ENCODE measurements at regions not wholly inside any gene's neighbourhood (a gene's known extent, or its start where the extent isn't known, plus 50 kb on each side); places are given as distances from the start of the nearest gene placed in this dataset.

DNA sequence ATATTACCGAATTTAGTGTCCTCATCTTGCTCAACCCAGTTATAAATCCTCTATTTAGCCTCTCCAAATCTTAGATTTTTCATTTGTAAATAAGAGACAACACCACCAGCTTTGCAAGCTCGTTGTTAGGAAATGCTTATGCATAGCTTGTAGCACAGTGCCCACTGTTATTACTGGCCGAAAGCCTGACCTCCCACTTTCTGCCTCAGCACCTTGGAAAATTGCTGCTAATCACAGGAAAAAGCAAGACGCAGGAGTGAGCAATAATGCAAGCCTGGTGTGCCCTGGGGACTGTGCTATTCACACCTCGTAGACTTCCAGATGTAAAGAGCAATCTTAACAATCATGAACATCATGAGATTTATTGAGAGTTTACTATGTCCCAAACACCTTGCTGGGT, 124.2 kb upstream of the ARL4C start:
- Histone ChIP-seq H3K36me3 (no peaks in the 10 kb centered on the region), H3K27ac (no peak overlapping the region), H3K4me1 (no peaks in the 10 kb centered on the region), H3K4me3 (no peak overlapping the region), H3K9me3 (no peaks in the 10 kb centered on the region), H3K27me3 (no peaks in the 10 kb centered on the region)
- ATAC-seq (ENCODE audit: low FRiP score in 2 of 2) (no peak), DNase-seq (no peak)
- WGBS, 2 donors, result 89 to 92% methylated on average over 5 of the region's 5 CpGs
- TF ChIP-seq, protein P1, sequence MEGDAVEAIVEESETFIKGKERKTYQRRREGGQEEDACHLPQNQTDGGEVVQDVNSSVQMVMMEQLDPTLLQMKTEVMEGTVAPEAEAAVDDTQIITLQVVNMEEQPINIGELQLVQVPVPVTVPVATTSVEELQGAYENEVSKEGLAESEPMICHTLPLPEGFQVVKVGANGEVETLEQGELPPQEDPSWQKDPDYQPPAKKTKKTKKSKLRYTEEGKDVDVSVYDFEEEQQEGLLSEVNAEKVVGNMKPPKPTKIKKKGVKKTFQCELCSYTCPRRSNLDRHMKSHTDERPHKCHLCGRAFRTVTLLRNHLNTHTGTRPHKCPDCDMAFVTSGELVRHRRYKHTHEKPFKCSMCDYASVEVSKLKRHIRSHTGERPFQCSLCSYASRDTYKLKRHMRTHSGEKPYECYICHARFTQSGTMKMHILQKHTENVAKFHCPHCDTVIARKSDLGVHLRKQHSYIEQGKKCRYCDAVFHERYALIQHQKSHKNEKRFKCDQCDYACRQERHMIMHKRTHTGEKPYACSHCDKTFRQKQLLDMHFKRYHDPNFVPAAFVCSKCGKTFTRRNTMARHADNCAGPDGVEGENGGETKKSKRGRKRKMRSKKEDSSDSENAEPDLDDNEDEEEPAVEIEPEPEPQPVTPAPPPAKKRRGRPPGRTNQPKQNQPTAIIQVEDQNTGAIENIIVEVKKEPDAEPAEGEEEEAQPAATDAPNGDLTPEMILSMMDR (IDR thresholded peaks at IDR 0.05), result no peak
- TF ChIP-seq POLR2AphosphoS5 (IDR thresholded peaks at IDR 0.05), result no peak
- no peak for TF ChIP-seq POLR2A (IDR thresholded peaks at IDR 0.05)
- TF ChIP-seq EP300 (IDR thresholded peaks at IDR 0.05), result no peak

DNA sequence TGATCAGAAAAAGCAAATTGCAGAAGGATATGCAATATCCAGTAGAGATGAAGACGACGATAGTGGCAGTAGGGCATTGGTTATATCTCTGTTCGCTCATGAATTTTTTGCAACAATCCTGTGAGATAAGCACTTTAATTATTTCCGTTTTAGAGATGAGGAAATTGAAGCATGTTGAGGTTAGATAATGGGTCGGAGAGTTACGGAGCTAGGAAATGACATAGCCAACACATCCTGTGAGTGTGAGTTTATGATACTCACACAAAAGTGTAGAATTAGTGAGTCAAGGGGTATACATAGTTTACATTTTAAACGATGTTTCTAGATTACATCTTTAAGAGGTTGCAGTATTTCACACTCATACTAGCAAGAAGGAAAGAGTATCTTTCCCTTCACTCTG, 123.1 kb upstream of the ARL4C start:
- Histone ChIP-seq H3K4me3 (no peak overlapping the region), H3K36me3 (no peaks in the 10 kb centered on the region), H3K4me1 (no peaks in the 10 kb centered on the region), H3K27ac (no peak overlapping the region), H3K9me3 (no peaks in the 10 kb centered on the region), H3K27me3 (no peaks in the 10 kb centered on the region)
- 30 to 34% methylated on average over 7 of the region's 7 CpGs for WGBS, 2 donors
- ATAC-seq (ENCODE audit: low FRiP score in 2 of 2) (no peak), DNase-seq (no peak)
- no peak for TF ChIP-seq EP300 (IDR thresholded peaks at IDR 0.05)
- TF ChIP-seq, protein P1 (IDR thresholded peaks at IDR 0.05), result no peak
- no peak for TF ChIP-seq POLR2AphosphoS5 (IDR thresholded peaks at IDR 0.05)
- no peak for TF ChIP-seq POLR2A (IDR thresholded peaks at IDR 0.05)

DNA sequence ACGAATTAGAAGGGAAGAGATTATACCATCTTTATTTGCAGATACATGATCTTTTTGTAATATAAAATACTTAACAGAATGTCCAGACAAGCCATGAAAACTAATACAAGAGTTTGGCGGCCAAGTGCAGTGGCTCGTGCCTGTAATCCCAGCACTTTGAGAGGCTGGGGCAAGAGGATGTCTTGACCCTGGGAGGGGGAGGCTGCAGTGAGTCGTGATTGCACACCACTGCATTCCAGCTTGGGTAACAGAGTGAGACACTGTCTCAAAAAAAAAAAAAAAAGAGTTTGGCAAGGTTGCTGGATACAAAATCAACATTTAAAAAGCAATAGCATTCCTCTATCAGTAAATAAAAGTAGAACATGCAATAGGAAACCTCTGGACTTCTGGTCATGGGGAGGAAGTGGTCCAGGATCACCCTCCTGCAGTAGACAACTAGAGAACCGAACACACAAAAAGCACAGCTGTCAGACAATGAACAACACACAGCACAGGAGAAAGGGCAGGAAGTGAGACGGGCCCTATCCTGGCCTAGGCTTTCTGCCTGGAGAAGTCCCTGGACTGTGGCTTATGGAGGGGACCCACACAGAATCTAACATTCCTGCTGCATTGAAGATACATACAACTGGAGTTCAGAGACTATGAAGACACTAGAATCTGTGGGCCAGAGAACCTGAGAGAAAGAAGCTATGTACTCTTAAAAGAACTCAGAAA, 118.9 kb upstream of the ARL4C start:
- TF ChIP-seq POLR2A (IDR thresholded peaks at IDR 0.05), result no peak
- TF ChIP-seq POLR2AphosphoS5 (IDR thresholded peaks at IDR 0.05), result no peak
- TF ChIP-seq EP300 (IDR thresholded peaks at IDR 0.05), result no peak
- H3K36me3 ChIP-seq, result no peaks in the 10 kb centered on the region
- no peaks in the 10 kb centered on the region for H3K27me3 ChIP-seq
- no peak for DNase-seq
- WGBS, 2 donors, result 65 to 69% methylated on average over 6 of the region's 6 CpGs
- no peaks in the 10 kb centered on the region for H3K4me1 ChIP-seq
- no peak overlapping the region for H3K4me3 ChIP-seq
- no peak overlapping the region for H3K27ac ChIP-seq
- no peaks in the 10 kb centered on the region for H3K9me3 ChIP-seq
- ATAC-seq (ENCODE audit: low FRiP score in 2 of 2), result no peak

DNA sequence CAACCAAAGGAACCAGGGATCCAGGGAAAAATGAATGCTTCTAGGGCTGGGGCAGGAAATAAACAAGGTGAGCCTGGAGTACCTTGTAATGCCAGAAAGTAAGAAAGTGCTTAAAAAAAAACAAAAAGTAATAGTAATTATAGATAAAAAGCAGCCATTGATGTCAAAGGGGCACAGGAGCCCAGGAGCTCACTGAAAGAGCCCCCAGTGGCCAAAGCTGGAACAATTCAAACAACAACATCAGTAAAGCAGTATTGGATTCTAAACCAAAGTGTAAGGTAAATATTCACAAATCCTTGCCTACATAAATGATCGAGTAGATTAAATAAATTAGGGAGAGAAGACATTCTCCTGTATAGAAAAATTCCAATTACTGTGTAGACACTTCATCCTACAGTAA, 114.3 kb upstream of the ARL4C start:
- H3K9me3 ChIP-seq, result no peaks in the 10 kb centered on the region
- 61 to 69% methylated on average over 1 of the region's 1 CpG for WGBS, 2 donors
- ATAC-seq (ENCODE audit: low FRiP score in 2 of 2), result no peak

DNA sequence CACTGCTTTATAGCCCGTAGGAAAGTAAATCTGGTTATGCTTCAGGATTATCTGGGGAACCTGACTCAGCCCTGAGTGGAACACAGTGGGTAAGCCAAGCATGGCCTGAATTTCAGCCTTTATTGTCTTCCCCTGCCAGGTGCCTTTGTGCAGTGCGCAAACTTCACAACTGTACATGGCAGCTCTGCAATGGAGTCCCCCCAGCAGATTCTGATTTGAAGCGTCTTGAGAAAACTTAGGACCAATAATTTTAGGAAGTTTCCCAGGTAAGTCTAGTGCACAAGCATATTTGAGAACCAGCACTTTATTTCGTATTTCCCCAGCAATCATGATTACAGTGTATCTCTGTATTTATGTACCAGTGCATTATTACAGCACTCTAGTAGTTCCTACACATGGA, 112.1 kb upstream of the ARL4C start:
- no peak for DNase-seq

More for the DNA sequence above, 114.3 kb upstream of the ARL4C start:
- Histone ChIP-seq H3K27me3 (no peaks in the 10 kb centered on the region), H3K27ac (no peak overlapping the region), H3K4me1 (no peaks in the 10 kb centered on the region), H3K4me3 (no peak overlapping the region), H3K36me3 (no peaks in the 10 kb centered on the region)
- no peak for TF ChIP-seq EP300 (IDR thresholded peaks at IDR 0.05)
- TF ChIP-seq, protein P1 (IDR thresholded peaks at IDR 0.05), result no peak
- no peak for TF ChIP-seq POLR2A (IDR thresholded peaks at IDR 0.05)
- no peak for TF ChIP-seq POLR2AphosphoS5 (IDR thresholded peaks at IDR 0.05)
- no peak for DNase-seq

More for the DNA sequence above, 112.1 kb upstream of the ARL4C start:
- H3K4me3 ChIP-seq, result no peak overlapping the region
- H3K27ac ChIP-seq, result no peak overlapping the region
- 93 to 94% methylated on average over 4 of the region's 4 CpGs for WGBS, 2 donors
- H3K36me3 ChIP-seq, result no peaks in the 10 kb centered on the region
- no peaks in the 10 kb centered on the region for H3K9me3 ChIP-seq
- ATAC-seq (ENCODE audit: low FRiP score in 2 of 2), result no peak
- H3K4me1 ChIP-seq, result no peaks in the 10 kb centered on the region
- no peak for TF ChIP-seq POLR2AphosphoS5 (IDR thresholded peaks at IDR 0.05)
- TF ChIP-seq EP300 (IDR thresholded peaks at IDR 0.05), result no peak
- TF ChIP-seq, protein P1 (IDR thresholded peaks at IDR 0.05), result no peak
- no peak for TF ChIP-seq POLR2A (IDR thresholded peaks at IDR 0.05)
- no peaks in the 10 kb centered on the region for H3K27me3 ChIP-seq
